A673 (cell line): ENCODE measurements at regions not wholly inside any gene's neighbourhood (a gene's known extent, or its start where the extent isn't known, plus 50 kb on each side); places are given as distances from the start of the nearest gene placed in this dataset.

Experiments
- EZH2 ChIP-seq: fragments of 200-600 bp; sonication (generic); IDR thresholded peaks from 2 replicates; pipeline ENCODE4 v1.6.1; 2017; ENCODE audit warnings: borderline replicate concordance, low read depth, mild to moderate bottlenecking, mixed read lengths, antibody characterized with exemption, low read length; ENCODE audit not compliant: poor library complexity, severe bottlenecking
- TF ChIP-seq, protein P1 (sequence below): fragments of 300-800, 200-600 bp; sonication (generic); conservative IDR thresholded peaks from 2 replicates; pipeline ENCODE4 v1.5.1; 2017; ENCODE audit warnings: low read depth, mild to moderate bottlenecking, antibody characterized with exemption, low read length, moderate library complexity, mixed read lengths

DNA sequence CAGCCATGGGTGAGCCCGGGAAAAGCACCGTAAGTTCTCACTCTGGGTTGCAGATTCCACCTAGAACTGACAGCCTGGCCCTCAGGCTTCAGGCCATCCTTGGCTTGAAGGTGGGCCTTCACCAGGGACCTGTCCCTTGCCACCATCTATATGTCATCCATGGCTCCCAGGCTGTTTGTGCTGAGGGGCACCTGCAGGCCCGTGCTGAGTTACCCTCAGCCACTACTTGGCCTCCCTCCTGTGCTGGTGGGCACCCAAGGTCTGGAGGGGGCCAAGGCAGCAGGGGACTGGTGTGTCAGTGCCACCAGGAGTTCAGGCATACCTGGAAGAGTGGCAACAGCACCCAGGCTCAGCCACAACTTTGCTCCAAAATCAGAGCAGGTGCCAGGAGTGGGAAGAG lies 326.2 kb upstream of the SMIM21 start:
- TF ChIP-seq, protein P1, sequence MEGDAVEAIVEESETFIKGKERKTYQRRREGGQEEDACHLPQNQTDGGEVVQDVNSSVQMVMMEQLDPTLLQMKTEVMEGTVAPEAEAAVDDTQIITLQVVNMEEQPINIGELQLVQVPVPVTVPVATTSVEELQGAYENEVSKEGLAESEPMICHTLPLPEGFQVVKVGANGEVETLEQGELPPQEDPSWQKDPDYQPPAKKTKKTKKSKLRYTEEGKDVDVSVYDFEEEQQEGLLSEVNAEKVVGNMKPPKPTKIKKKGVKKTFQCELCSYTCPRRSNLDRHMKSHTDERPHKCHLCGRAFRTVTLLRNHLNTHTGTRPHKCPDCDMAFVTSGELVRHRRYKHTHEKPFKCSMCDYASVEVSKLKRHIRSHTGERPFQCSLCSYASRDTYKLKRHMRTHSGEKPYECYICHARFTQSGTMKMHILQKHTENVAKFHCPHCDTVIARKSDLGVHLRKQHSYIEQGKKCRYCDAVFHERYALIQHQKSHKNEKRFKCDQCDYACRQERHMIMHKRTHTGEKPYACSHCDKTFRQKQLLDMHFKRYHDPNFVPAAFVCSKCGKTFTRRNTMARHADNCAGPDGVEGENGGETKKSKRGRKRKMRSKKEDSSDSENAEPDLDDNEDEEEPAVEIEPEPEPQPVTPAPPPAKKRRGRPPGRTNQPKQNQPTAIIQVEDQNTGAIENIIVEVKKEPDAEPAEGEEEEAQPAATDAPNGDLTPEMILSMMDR: no peak
- no peak for TF ChIP-seq EZH2
